Natural killer cell treated with Interleukin-12 subunit alpha and Interleukin-12 subunit beta and Interleukin-15 and Interleukin-18, amount 100 ng/mL, for 72 hours (primary cell): ENCODE measurements at regions not wholly inside any gene's neighbourhood (a gene's known extent, or its start where the extent isn't known, plus 50 kb on each side); places are given as distances from the start of the nearest gene placed in this dataset.

Experiments used
- ATAC-seq, 2 donors: fragments of 150-1000 bp; cut with Tn5 transposase in 1 of 2; sonication (Bioruptor Pico), chemical (Tn5 transposase) in 1 of 2; 2 replicates each; pipeline ENCODE4 v1.10.0; 2021
- DNase-seq: peaks from one replicate; pipeline ENCODE4 v3.0.0; 2022; ENCODE audit warnings: low spot score
- H3K27ac Mint-ChIP-seq, 2 donors: 1 replicate in 1 of 2; 2 replicates in 1 of 2; pipeline ENCODE4 v1.8.0; 2022; ENCODE audit warnings: mixed read lengths in 2 of 2, mild to moderate bottlenecking in 1 of 2, moderate library complexity in 1 of 2
- H3K27me3 Mint-ChIP-seq, 2 donors: 1 replicate in 1 of 2; 2 replicates in 1 of 2; pipeline ENCODE4 v1.8.0; 2022; ENCODE audit warnings: mixed read lengths in 2 of 2
- H3K36me3 Mint-ChIP-seq: one replicate; pipeline ENCODE4 v1.8.0; 2022; ENCODE audit warnings: mixed read lengths
- H3K4me1 Mint-ChIP-seq, 2 donors: 1 replicate in 1 of 2; 2 replicates in 1 of 2; pipeline ENCODE4 v1.8.0; 2022; ENCODE audit warnings: low read depth in 2 of 2, mixed read lengths in 2 of 2, mild to moderate bottlenecking in 1 of 2
- H3K4me3 Mint-ChIP-seq: one replicate; pipeline ENCODE4 v1.8.0; 2022; ENCODE audit warnings: mixed read lengths
- H3K9me3 Mint-ChIP-seq: 2 replicates; pipeline ENCODE4 v1.8.0; 2022; ENCODE audit warnings: mixed read lengths

DNA sequence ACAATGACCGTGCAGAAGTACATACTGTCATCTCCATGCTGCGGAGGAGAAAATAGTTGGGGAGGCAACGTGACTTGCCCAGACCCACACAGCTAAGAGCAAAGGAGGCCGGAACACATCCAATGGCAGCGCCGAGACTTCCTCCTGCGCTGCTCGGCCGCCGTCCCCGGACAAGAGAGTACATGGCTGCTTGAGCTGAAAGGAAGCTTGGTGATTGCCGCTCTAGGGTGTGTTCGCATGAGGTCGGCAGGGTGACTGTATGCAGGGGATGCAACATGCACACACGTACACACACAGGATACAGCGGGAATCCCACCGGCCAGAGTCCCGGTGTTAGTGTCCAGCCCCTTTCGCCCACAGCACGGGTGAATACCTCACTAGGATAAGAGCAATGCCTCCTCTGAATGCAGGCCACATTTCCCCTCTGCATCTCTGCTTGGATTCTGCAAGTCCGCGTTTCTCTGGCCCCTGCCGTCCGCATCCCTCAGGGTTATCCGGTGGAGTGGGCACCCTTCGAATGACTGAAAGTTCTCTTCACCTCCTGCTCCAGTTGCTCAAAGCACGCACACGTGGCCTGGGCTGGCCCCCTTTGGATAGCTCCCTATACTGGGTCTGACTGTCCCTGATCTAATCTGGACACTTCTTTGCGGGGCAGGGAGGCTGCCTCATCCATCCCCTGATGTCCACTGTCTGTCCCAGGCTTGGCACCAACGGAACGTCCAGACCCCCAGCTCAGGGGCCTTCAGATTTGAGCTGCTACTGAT is 78.8 kb downstream of the GSC start:
- Mint-ChIP-seq H3K27me3 (peaks cover 0 to 9% of the 10 kb centered on the region in 2 donors), H3K4me3 (no peak overlapping the region), H3K9me3 (no peaks in the 10 kb centered on the region), H3K27ac (no peak overlapping the region), H3K4me1 (peaks cover 0 to 3% of the 10 kb centered on the region in 2 donors), H3K36me3 (no peaks in the 10 kb centered on the region)
- ATAC-seq: no peak
- no peak for DNase-seq

DNA sequence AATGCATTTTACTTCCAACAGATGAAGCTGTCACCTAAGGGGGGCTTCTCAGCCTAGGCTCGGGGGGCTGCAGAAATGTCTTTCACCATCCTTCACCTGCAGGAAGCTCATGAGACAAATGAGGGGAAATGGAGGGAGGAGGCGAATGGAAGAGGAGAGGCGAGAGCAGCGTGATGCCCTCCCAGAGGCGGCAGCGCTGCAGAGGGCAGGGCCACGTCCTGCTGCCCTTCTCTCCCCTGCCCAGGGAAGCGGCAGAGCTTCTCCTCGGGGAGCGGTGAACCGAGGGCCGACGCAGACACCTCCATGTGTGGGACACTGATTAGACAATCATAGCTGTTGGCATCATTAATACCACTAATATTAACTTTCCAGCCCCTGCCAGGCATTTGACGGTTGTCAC is 78.3 kb downstream of the SERPINA3 start:
- no peak for ATAC-seq
- Mint-ChIP-seq H3K27me3 (peaks cover 0 to 9% of the 10 kb centered on the region in 2 donors), H3K27ac (no peak overlapping the region), H3K4me1 (peaks cover 0 to 3% of the 10 kb centered on the region in 2 donors), H3K4me3 (no peak overlapping the region), H3K9me3 (no peaks in the 10 kb centered on the region), H3K36me3 (no peaks in the 10 kb centered on the region)
- DNase-seq: no peak

DNA sequence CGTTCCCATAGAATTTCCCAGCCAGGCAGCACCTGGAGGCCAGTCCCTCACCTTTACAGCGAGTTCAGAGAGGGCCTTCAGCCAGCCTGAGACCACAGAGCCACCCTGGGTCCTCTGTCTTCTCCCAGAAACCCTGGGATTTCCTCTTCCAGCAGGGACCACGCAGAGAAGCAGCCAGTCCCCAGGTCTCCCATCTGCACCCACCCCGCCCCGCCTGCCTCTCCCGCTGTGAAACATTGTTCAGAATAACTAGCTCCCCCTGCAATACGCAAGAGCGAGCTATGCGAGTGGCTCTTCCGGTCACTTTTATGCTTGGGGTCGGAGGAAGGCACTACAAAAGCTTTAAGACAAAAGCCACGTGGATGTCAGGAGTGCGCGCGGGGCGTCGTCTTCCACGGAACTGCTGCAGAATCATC is 77.8 kb downstream of the SERPINA3 start:
- H3K27ac Mint-ChIP-seq: no peak overlapping the region
- ATAC-seq (no peak), DNase-seq (no peak)
- no peaks in the 10 kb centered on the region for H3K36me3 Mint-ChIP-seq
- H3K27me3 Mint-ChIP-seq: peaks cover 0 to 9% of the 10 kb centered on the region in 2 donors
- no peaks in the 10 kb centered on the region for H3K9me3 Mint-ChIP-seq
- H3K4me1 Mint-ChIP-seq: peaks cover 0 to 3% of the 10 kb centered on the region in 2 donors
- no peak overlapping the region for H3K4me3 Mint-ChIP-seq

DNA sequence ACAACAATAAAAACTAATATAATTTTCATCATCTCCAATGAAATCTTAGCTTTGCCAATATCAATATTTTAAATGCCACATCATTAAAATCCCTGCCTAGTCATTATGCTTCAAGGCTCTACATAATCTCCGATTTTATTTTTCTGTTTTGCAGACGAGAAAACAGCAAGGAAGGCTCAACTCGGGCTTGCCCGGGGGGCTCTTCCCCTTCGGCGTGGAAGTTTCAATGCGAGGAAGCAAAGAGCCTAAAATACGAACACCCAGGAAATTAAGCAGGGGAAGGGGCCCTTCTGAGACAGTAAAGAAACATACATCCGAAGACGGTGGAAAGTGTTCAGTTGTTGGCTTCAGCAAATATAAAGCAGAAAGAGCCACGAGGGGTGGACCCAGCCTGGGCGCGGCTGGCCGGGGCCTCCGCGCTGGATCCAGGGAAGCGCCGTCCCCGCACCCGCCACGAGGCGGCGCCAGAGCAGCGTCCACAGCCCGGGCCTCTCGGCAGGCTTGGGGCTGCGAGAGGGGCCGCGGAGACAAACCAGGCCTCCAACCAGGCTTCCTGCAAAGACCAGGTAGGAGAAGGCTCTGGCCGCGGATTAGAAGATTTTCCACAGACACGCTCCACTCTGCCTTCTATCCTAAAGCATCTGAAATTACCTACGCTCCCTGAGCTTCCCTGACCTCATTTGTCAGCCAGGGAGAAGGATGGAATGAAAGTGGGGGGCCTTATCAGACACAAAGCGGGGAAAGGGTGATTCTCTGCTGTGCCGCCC is 77.2 kb downstream of the SERPINA3 start:
- no peak for DNase-seq
- H3K36me3 Mint-ChIP-seq: no peaks in the 10 kb centered on the region
- H3K27me3 Mint-ChIP-seq: peaks cover 0 to 9% of the 10 kb centered on the region in 2 donors
- H3K4me1 Mint-ChIP-seq: peaks cover 0 to 3% of the 10 kb centered on the region in 2 donors
- no peak overlapping the region for H3K4me3 Mint-ChIP-seq
- ATAC-seq: peak; percentile 71 to 83
- no peaks in the 10 kb centered on the region for H3K9me3 Mint-ChIP-seq
- H3K27ac Mint-ChIP-seq: no peak overlapping the region

DNA sequence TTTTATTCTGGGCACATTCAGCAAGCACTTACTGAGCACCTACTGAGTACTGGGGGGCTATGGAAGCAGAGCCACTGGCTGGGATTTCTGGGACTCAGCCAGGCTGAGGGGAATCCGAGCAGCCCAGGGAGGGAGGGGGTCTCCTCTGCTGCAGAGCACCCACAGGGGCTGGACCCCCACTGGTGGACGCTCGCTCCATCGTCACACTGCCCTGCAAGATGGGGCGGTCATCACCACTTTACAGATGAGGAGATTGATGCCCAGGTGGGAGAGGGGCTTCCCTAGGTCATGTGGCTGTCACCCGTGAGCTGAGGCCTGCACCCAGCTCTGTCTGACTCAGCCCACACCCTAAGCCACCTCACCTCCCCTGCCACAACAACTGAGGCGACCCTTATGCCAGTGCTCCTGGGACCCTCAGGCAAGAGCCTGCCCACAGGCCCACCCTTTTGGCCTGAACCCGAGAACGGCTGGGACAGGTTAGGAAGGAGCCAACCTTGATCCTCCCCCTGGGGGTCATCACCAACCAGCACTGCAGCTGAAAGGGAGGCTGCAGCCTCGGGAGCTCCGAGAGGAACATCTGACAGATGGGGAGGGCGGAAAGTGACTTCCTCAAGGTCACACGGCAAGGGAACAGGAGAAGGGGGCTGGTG is 74.4 kb downstream of the SERPINA3 start:
- ATAC-seq (peak; percentile 11 to 21), DNase-seq (no peak)
- H3K27me3 Mint-ChIP-seq: peaks cover 0 to 9% of the 10 kb centered on the region in 2 donors
- H3K4me1 Mint-ChIP-seq: peaks cover 0 to 3% of the 10 kb centered on the region in 2 donors
- no peaks in the 10 kb centered on the region for H3K36me3 Mint-ChIP-seq
- H3K9me3 Mint-ChIP-seq: no peaks in the 10 kb centered on the region
- no peak overlapping the region for H3K27ac Mint-ChIP-seq
- H3K4me3 Mint-ChIP-seq: no peak overlapping the region

DNA sequence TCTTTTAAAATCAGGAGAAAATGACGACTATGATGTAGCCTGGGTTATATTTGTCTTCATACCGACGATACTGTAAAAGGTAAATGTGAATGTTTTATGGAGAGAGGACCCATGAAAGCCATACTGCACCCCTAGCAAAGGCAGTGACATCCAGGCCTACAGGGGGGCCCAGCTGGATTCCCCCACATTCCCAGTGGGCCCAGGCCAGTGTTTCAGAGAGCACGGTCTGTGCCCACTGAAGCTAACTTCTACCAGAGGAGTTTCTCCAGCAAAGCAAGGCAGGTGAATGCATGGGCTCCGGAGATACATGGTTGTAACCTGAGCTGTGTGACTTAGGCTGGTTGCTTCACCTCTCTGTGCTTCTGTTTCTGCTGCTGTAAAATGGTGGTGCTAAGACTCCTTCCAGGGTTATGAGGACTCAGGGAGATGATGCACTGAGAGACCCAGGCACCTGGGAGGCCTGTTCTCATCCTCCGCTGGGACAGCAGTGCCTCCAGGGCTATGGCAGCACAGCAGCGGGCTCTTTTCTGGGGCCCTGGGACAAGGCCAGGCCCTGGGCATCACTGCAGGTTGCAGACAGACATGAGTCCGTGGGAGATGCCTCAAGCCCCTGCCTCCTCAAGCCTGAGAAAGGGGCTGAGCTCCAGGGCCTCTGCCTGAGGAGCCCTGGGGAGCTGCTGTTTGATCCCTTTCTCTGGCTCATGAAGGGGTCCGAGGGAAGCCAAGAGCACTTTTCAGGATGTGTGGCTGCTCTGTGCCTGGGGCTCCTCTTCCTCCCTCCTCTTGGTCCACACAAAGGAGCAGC is 73.7 kb downstream of the SERPINA3 start:
- Mint-ChIP-seq H3K4me3 (no peak overlapping the region), H3K27ac (no peak overlapping the region), H3K36me3 (no peaks in the 10 kb centered on the region), H3K4me1 (peaks cover 0 to 3% of the 10 kb centered on the region in 2 donors), H3K27me3 (peaks cover 0 to 9% of the 10 kb centered on the region in 2 donors), H3K9me3 (no peaks in the 10 kb centered on the region)
- no peak for DNase-seq
- no peak for ATAC-seq

DNA sequence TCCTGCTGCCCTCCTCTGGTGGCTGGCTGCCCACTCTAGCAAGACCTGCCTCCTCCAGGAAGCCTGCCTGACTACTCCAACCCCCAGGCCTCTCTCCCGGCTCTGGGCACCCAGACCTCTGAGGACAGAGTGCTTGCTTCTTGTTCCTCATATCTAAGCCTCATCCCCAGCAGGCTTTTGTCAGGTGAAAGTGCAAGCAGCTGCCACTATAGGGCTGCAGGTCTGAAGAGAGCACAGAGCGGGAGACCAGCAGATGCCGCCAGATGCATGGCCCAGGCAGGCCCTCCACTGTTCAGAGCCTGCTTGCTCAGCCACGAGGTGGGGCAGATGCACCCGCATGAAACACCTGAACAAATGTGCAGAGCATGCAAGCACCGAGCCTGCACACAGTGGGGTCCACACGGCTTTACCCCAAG is 73.0 kb downstream of the SERPINA3 start:
- Mint-ChIP-seq H3K36me3 (no peaks in the 10 kb centered on the region), H3K4me3 (no peak overlapping the region), H3K4me1 (peaks cover 0 to 1% of the 10 kb centered on the region in 2 donors), H3K27me3 (peaks cover 0 to 7% of the 10 kb centered on the region in 2 donors), H3K27ac (no peak overlapping the region), H3K9me3 (no peaks in the 10 kb centered on the region)
- DNase-seq (no peak), ATAC-seq (no peak)

DNA sequence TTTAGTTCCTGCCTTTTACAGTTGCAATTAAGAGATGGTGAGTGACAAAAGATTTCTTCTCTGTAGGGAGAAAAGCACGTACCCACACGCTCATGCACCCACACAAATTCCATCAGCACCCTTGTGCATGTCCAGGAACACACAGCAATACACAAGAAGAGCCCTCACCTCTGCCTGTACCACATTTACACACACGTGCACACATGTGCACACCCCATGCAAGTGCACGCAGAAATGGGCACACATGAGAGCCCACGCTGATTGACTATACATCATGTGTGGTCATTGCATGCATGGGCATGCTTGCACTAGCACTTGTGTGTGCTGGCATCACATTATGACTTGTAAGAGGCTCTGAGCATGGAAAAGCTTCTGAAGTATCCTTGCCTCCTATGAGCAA is 70.5 kb downstream of the SERPINA3 start:
- Mint-ChIP-seq H3K27ac (no peak overlapping the region), H3K36me3 (no peaks in the 10 kb centered on the region), H3K4me1 (no peaks in the 10 kb centered on the region), H3K4me3 (no peak overlapping the region), H3K9me3 (no peaks in the 10 kb centered on the region), H3K27me3 (no peaks in the 10 kb centered on the region)
- ATAC-seq (no peak), DNase-seq (no peak)

DNA sequence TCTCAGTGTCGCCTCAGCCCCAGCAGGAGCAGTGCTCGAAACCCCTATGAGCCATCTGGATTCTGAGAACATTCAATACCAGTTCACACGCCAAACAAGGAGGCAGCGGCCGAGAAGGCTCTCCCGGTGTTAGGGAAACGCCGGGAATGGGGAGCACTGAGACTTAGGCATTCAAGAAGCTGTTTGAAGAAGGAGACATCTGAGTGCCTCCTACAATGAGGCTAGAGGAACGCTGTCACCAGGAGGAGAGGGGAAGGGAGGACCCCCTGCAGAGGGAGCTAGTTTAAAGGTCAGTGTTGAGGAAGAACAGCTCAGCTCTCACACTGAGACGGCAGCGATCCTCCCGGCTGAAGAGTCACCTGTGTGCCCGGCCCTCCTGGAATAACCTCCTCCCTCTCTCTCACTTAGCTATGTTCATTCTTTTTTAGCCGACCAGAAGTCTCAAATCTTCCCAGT is 69.9 kb downstream of the SERPINA3 start:
- Mint-ChIP-seq H3K9me3 (no peaks in the 10 kb centered on the region), H3K36me3 (no peaks in the 10 kb centered on the region), H3K27me3 (peaks cover 0 to 3% of the 10 kb centered on the region in 2 donors), H3K27ac (no peak overlapping the region), H3K4me1 (no peaks in the 10 kb centered on the region), H3K4me3 (no peak overlapping the region)
- DNase-seq (no peak), ATAC-seq (no peak)

DNA sequence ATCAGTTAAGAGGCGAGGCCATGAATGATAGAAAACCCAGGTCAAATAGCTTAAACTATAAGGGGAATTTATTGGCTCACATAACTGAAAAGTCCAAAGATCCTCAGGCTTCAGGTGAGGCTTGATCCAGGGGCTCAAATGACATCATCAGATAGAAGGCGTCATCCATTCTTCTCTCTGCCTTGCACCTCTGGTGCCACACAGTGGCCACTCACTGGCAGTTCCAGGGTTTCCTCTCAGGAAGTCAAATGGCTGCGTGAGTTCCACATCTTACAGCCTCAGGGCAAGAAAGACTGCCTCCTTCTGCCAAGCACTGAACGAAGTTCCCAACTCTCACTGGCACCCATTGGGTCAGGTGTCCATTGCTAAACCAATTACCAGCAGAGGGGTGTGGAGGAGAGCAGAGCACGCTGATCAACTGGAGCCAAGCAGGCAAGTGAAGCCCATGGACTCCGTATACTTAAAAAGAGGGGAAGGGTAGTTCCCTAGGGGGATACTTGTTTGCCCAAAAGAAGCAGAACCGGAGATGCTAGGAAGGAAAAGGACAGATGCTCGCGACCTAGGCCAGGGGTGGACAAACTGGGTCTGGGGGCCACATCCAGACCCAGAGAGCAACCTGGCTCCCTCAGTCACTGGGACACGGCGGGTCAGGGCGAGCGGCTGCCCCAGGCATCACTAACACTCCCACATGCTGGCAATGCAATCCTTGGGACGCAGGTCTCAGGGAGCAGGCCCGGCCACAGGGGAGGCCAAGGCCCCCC is 69.3 kb downstream of the SERPINA3 start:
- ATAC-seq: no peak
- Mint-ChIP-seq H3K4me3 (no peak overlapping the region), H3K9me3 (no peaks in the 10 kb centered on the region), H3K36me3 (no peaks in the 10 kb centered on the region), H3K27ac (no peak overlapping the region), H3K27me3 (peaks cover 0 to 3% of the 10 kb centered on the region in 2 donors), H3K4me1 (no peaks in the 10 kb centered on the region)
- no peak for DNase-seq

DNA sequence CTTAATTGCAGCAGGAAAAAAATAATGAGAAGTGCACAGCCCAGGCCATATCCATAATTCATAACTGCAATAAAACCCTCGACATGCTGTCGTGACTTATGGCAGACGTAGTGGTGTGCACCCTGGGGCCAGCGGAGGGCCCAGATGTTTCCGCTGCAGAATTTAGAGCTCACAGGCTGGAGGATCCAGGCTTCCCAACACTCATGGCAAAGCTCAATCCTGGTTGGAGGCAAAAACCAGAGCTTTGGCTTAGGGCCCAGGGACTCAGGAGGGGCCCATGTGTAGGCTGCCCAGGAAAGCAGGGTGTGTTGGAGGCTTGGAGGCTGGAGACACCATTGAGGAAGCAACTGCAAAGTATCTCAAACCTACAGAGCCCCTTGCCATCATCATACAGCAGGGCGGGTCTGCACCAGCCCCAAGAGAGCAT is 68.7 kb downstream of the SERPINA3 start:
- DNase-seq (no peak), ATAC-seq (no peak)
- H3K9me3 Mint-ChIP-seq: no peaks in the 10 kb centered on the region

DNA sequence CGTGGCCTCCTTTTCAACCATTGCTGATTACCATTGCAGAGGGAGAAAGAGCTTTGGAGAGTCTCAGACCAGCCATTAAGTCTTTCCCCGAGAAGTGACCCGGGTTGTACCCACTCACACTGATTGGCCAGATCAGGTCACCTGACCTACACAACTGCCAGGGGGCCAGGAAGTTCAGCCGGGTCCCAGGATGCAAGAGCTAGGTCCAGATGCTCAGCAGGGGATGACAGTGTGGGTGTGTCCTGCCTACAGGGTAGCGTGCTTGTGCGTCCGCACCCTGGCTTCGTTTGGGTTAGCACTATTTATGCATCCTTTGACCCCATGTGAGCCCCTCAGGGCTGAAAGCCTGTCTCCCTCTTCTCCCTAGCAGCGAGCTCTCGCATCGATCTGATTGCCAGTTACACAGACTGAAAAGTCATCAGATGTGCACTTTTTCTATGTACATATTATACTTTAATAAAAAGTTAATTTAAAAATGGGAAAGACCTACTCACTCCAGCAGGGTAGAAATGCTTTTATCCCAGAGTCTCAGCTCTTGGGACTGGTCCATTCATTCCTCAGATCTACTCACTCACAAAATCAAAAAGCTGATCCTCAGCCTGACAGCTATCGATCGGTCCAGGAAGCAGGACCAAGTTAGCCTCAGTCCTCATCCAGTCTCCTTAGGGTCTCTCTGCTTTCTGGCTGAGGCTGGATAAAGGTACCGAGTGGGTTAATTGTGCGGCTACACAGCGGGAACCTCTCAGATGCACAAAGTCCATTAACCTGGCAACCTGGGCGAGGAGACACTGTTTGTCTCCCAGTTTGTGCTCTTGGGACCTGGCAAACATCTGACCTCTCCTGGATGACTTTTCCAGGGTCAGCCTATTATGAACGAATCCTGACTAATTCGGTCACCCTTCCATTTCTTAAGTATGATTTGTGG is 68.0 kb downstream of the SERPINA3 start:
- H3K36me3 Mint-ChIP-seq: no peaks in the 10 kb centered on the region
- peaks cover 9 to 10% of the 10 kb centered on the region in 2 donors for H3K27me3 Mint-ChIP-seq
- no peak for DNase-seq

More for the DNA sequence above, 68.7 kb downstream of the SERPINA3 start:
- Mint-ChIP-seq H3K4me3 (no peak overlapping the region), H3K27me3 (peaks cover 2 to 4% of the 10 kb centered on the region in 2 donors), H3K27ac (no peak overlapping the region), H3K36me3 (no peaks in the 10 kb centered on the region), H3K4me1 (no peaks in the 10 kb centered on the region)

More for the DNA sequence above, 68.0 kb downstream of the SERPINA3 start:
- H3K9me3 Mint-ChIP-seq: no peaks in the 10 kb centered on the region
- H3K27ac Mint-ChIP-seq: no peak overlapping the region
- H3K4me3 Mint-ChIP-seq: no peak overlapping the region
- ATAC-seq: no peak
- no peaks in the 10 kb centered on the region for H3K4me1 Mint-ChIP-seq
